ENCODE measurements at regions not wholly inside any gene's neighbourhood (a gene's known extent, or its start where the extent isn't known, plus 50 kb on each side); places are given as distances from the start of the nearest gene placed in this dataset.

- H3K4me3 ChIP-seq (ENCODE audit: insufficient read depth, low read depth, low read length) = no peak overlapping the region
- no peak overlapping the region for H2AK9ac ChIP-seq (replicated peaks; ENCODE audit: low read depth, low read length, poor library complexity)
- WGBS, 2 experiments (ENCODE audit: extremely low coverage in 2 of 2, insufficient read length in 1 of 2) = no CpG with 5 or more reads among the region's 3 CpGs
- CTCF ChIA-PET = no interaction called here
- DNase-seq (no peak), ATAC-seq (ENCODE audit: low read depth) (no peak)
- H3K56ac ChIP-seq (ENCODE audit: extremely low read depth, insufficient read depth, low read length) = no peak overlapping the region
- no peak overlapping the region for H4K8ac ChIP-seq (ENCODE audit: low read depth in 2 of 2, low read length in 2 of 2)
- H3K4ac ChIP-seq (ENCODE audit: low read depth, low read length) = no peak overlapping the region
- no peaks in the 10 kb centered on the region for H3K36me3 ChIP-seq (ENCODE audit: control insufficient read depth, insufficient read depth, low read length)
- no peaks in the 10 kb centered on the region for H3K9me1 ChIP-seq (ENCODE audit: insufficient read depth, low read length)
- no peak overlapping the region for H3K23ac ChIP-seq (ENCODE audit: low read depth, low read length)
- no peak overlapping the region for H2BK5ac ChIP-seq (ENCODE audit: low read depth, low read length, poor library complexity, severe bottlenecking)
- H2BK120ac ChIP-seq (ENCODE audit: low read depth, low read length) = no peak overlapping the region
- no TSS peak for BruUV-seq (replicated peaks)
- dilution Hi-C loops (cut with HindIII; ENCODE audit: low sequenced_read_pairs, unreplicated experiment) (no loop called here), in situ Hi-C loops (cut with MboI; ENCODE audit: low sequenced_read_pairs) (no loop called here), intact Hi-C loops (cut with micrococcal nuclease) (no loop called here)
- no peaks in the 10 kb centered on the region for H3K27me3 ChIP-seq (ENCODE audit: control insufficient read depth, insufficient read depth, low read length)
- H2BK15ac ChIP-seq (ENCODE audit: low read depth, low read length) = no peak overlapping the region
- no peaks in the 10 kb centered on the region for H3K4me1 ChIP-seq (ENCODE audit: control insufficient read depth, insufficient read depth, low read length)
- H3K4me2 ChIP-seq (ENCODE audit: low read depth, low read length) = no peak overlapping the region
- no peak overlapping the region for H2BK20ac ChIP-seq (ENCODE audit: low read depth, low read length)
- H2AFZ ChIP-seq (replicated peaks; ENCODE audit: low read length, poor library complexity) = no peak overlapping the region
- H2AK5ac ChIP-seq (ENCODE audit: low read depth, low read length) = no peak overlapping the region
- H3K9ac ChIP-seq (ENCODE audit: low read depth, low read length) = no peak overlapping the region
- H3K27ac ChIP-seq (ENCODE audit: insufficient read depth, low read length) = no peak overlapping the region
- POLR2A ChIA-PET (ENCODE audit: unreplicated experiment) = no interaction called here
- no peak overlapping the region for H4K91ac ChIP-seq (ENCODE audit: insufficient read depth, low read depth, low read length)
- TF ChIP-seq BHLHE40 (IDR thresholded peaks at IDR 0.05; ENCODE audit: low read depth, low read length) (no peak), MAFK (IDR thresholded peaks at IDR 0.05; ENCODE audit: low read depth, low read length) (peak; percentile 98)
- no peak overlapping the region for H3K18ac ChIP-seq (ENCODE audit: low read depth, low read length)
- H3K79me1 ChIP-seq (ENCODE audit: low read depth in 1 of 2, low read length in 2 of 2) = no peaks in the 10 kb centered on the region
- H4K5ac ChIP-seq (ENCODE audit: low read depth, low read length) = no peak overlapping the region
- no peaks in the 10 kb centered on the region for H3K9me3 ChIP-seq (ENCODE audit: control insufficient read depth, insufficient read depth, low read length)
- no peak overlapping the region for H3K14ac ChIP-seq (replicated peaks; ENCODE audit: low read depth, low read length)
- no peaks in the 10 kb centered on the region for H4K20me1 ChIP-seq (ENCODE audit: insufficient read depth, low read length)
Measured at GRCh38 chr6:19713984-19714383, 123.2 kb upstream of the ID4 start.

Data from IMR-90 (cell line).